Femur (tissue), 1 donor: ENCODE measurements at regions not wholly inside any gene's neighbourhood (a gene's known extent, or its start where the extent isn't known, plus 50 kb on each side); places are given as distances from the start of the nearest gene placed in this dataset.
A peak's percentile ranks its signal among the peaks of the same experiment; 100 is the strongest.
"Not testable (repeated sequence)": the region's sequence is repeated elsewhere in the genome, so short reads cannot be mapped to it uniquely, and the experiment has no call there.

Source experiments
- DNase-seq: peaks from one replicate; pipeline ENCODE4 v3.0.0-alpha.2; 2017

DNA sequence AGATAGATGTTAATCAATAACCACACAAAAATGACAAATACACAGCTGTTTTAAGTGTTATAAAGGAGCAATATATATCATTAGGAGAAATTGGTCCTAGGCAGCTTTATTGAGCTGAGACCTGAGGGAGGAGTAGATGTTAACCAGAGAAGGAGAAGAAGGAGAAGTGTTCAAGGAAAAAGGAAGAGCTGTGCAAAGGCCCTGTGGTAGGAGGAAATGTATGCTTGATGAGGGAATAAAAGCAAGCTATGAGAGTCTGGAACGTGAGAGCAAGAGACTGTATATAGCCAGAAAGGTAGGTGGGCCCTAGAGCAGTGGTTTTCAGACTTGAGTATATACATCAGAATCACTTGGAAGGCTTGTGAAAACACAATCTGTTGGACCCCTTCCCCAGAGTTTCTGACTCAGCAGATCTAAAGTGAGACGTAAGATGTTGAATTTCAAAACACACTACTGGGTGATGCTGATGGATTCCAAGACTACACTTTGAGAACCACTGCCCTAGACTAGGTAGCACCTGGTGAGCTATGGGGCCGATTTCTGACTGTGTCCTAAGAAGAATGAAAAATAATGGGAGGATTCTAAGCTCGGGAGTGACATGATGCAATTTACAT, 342.3 kb upstream of the ADAMTS9 start:
- DNase-seq, result no peak

DNA sequence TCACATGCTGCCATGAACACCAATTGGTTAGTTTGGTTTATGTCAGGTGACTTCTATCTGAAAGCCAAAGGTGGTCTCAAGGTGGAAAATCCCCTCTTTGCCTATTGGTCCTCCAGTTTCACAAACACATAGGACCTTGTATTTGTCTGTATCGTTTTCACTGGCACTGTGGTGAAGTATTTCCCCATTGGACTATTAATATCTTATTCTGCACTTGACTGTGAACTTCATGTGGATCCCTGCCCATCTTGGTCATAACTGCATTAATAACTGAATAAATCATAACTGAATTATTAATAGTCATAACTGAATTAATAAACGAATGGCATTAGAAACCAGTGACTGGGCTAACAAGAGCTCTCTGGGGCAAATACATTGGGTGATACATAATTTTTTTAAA, 341.3 kb upstream of the ADAMTS9 start:
- DNase-seq, result no peak

DNA sequence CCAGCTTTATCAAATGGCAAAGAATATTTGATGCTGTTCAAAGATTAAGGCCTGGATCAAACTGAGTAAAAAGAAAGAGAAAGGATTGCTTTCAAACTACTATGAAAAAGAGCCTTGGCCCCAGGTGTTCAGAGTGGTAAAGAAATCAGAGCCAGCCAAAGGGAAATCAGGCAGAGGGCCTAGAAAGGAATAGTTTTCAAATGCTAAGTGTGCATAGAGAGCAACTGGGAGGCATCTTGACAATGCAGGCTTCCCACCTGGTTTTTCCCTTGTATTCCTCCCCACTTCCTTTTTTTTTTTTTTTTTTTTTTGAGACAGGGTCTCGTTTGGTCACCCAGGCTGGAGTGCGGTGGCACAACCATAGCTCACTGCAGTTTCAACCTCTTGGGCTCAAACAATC, 340.2 kb upstream of the ADAMTS9 start:
- no peak for DNase-seq

DNA sequence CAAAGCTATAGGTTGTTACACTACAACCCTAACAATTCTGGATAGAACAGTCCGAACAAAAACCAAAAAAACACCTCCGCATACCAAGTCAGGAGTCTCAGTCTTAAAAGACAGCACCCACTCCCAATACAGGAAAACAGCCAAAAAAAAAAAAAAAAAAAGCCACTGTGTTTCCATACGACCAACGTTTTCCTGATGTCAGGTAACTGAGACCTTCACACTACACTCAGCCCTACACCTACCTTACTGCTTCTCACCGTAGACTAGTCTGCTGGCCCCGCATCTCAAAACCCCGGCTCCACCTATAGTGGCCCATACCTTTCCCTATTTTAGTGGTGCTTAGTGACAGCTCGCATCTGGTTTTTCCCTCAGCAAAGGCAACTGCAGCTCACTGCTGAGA, 339.5 kb upstream of the ADAMTS9 start:
- DNase-seq, result no peak

DNA sequence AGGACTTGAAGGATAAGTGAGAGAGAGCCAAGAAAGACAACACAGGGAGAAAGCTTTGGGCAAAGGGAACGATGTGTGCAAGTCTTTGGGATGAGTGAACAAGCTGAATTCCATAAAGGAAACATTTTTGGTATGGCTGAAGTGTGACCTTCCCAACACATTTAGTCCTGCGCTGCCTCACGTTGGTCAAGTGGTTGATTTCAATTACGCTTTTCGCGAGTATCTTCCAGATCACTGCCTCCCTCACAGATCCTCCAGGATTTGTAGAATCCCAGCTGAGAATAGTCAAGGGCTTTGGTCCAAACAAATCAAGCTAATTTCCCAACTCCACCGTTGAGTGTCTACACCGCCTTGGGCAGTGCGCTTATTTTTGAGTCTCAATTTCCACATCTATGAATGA, 338.4 kb upstream of the ADAMTS9 start:
- no peak for DNase-seq

DNA sequence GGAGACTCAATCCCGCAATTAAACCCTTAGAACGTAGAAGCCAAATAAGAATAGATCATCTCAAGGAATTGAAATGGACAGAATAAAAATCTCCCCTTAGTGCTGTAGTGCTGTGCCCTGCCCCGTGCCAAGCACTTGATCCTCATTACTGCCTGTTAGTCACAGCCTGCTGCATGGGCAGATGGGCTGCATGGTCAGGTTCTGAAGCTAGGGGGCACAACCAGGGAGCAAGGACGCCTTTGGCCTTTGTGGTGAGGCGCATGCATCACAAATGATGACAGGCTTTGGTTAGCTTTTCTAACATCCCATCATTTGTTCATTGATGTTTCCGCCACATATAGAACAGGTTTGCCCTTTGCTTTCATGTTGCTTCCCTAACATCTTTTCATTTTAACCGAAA, 336.3 kb upstream of the ADAMTS9 start:
- no peak for DNase-seq

DNA sequence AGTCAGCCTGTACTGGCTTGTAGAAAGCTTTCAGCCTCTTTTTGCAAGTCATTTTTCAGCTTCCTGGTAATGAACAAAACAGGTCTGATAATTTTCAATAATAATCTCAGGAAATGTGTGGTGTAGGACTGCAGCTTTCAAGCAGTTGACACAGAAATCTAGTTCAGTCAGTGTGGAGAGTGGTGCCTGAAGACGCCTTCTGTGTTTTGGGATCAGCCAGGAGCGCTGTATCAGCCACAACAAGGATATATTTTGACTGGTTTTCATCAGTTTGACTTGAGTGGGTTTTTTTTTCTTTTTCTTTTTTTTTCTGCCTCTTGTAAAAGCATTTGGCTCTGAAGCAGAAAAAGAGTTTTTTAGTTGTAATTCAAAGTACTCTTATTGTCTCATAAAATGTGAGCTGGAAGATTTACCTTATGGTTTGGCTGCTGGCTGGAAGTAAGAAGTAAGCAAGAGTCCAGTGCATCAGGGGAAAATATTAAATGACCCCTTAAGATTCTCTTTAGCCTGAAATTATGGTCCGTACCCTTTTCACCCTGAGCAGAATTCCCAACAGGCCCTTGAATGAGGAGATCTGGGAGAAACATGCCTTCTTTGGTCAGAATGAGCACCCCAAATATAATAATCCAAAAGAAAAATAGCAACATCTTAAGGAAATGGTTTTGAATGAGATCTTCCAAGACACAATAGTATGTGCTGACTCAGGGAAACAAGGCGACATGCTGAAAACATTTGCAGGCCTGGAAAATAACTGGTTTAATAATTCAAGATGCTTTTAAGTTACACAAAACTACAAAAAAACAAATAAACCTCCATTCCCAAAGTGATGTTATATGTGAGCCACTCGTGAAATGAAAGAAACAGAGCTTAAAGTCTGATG, 332.7 kb upstream of the ADAMTS9 start:
- DNase-seq, result peak; percentile 42

DNA sequence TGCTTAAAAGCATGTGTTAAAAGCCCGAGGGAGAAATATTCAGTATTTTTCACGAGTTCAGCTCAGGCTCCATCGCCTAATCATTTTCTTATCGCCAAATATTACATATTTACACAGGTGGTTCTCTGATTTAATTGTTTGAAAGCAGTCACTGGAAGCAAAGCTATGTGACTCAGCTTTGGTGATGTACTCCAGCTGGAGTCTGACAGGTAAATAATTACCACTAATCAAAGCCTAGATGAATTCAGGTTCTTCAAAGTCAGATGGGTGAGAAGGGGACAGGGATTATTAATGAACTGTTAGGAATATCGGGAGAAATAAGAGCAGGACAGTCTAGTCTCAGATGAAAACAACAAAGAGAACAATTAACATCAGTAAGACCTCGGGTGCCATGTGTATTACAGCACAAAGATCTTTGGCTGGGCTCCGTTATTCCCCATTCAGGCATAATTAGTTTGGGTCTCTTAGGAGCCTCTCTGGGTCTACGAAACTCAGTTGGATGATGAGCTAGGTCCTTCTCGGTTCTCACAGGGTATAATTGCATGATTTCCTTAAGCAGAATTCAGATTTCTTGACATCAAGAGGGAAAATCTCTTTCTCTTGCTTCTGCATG, 331.7 kb upstream of the ADAMTS9 start:
- no peak for DNase-seq

DNA sequence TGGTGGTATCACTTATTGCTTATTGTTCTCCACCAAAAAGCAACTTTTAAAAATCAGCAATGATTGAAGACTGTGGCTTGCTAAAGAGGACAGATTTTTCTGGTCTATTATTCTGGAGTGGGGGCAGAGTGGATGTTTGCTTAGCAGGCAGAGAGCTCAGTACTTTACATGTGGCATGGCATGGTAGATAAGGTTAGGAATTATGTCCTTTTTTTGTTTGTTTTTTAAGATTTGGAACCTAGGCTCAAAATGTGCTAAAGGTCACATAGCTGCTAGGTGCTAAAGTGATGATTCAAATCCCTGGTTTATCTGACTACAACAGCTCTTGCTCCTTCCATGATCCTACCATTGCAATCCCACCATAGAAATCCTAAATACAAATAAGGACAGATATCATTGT, 331.0 kb upstream of the ADAMTS9 start:
- no peak for DNase-seq

DNA sequence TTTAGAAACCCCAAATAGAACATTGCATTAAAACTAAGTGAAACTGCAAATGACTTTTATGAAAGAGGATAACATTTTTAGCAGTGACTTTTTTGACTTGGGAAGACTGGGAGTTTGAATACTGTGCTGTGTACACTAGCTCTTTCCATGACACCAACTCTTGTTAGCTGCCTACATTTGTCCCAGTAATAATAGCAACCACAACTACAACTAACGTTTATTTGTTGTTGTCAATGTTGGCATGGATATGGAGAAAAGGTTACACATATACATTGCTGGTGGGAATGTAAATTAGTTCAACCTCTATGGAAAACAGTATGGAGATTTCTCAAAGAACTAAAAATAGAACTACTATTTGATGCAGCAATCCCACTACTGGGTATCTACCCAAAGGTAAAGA, 329.6 kb upstream of the ADAMTS9 start:
- no peak for DNase-seq

DNA sequence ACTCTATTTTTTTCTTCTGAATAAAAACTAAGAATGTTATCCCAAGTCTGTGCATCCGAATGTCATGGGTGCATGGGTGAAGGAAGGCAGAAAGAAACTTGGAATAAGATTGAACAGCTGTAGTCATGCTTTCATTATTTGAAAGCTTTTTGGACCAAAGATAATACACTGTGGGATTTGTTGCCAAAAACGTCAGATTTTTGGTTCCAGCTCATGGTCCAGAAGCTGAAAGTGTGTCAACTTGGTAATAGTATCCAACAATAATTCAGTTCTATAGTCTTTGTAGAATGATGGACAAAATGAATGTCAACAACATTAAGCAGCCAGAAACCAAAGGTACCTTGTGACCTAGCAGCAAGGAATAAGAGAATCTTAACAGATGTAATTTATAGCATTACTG, 327.9 kb upstream of the ADAMTS9 start:
- DNase-seq, result no peak

DNA sequence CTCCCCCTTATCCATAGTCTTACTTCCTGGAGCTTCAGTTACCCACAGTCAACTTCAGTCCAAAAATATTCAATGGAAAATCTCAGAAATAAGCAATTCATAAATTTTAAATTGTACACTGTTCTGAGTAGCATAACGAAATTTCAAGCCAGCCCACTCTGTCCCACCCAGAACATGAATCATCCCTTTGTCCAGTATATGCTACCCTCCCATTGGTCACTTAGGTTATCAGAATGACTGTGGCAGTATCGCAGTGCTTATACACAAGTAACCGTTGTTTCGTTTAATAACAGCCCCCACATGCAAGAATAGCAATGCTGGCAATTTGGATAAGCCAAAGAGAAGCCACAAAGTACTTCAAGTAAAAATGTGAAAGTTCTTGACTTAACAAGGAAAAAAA, 325.3 kb upstream of the ADAMTS9 start:
- no peak for DNase-seq

DNA sequence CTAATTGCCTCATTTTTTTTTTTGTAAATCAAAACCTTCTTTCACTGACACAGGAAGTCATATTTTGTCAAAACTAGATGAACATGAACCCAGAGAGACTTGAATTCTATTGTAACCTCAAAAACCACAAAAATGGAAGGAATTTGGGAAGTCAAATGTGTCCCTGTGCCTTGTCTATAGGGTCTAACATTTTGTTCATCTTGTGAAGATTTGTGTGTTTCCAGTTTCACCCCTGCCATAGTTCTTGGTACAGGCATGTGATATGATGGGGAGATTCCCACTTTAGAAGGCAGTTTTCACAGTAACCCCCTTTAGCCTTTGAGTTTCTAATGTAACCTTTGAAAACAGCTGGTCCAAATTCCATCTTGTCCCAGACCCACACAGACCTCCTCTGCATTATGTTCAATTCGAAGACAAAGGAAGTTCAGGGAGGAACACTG, 318.5 kb upstream of the ADAMTS9 start:
- no peak for DNase-seq

DNA sequence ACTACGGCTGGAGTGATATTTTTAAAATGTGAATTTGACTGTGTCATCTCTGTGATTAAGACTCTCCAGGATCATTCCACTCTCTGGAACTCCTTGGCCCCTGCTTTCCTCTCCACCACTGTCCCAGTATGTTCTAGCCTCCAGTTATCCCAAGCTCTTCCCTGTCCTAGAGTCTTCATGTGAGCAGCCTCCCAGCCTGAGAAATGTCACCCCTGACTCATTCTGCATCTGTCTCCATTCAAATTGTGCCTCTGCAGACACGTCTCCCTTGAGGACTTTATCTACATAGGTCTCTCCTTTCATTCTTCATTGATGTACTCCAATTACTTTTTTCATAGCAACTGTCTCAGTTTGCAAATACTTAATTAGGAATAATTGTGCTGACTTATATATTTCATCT, 317.7 kb upstream of the ADAMTS9 start:
- no peak for DNase-seq

DNA sequence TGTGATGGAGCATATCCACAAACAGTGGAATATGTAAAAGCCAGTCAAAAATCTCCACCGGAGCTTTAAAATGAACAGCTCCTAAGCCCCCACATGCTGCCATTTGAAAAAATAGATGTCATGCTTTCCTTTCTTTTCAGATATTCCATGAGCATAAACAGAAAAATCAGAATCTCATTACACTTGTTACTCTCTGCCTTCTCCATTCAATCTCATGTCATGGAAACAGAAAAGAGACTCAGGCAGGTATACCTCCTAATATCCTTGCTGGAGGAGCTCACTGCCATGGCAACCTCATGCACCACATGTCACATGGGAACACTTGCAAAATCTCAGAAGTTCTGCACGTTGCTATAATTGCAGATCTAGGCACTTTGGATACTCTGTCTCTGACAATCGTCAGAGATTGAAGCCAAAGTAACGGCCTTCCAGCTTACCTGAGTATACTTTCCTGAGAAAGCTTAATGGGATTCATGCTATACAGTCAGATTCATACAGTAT, 317.0 kb upstream of the ADAMTS9 start:
- no peak for DNase-seq

DNA sequence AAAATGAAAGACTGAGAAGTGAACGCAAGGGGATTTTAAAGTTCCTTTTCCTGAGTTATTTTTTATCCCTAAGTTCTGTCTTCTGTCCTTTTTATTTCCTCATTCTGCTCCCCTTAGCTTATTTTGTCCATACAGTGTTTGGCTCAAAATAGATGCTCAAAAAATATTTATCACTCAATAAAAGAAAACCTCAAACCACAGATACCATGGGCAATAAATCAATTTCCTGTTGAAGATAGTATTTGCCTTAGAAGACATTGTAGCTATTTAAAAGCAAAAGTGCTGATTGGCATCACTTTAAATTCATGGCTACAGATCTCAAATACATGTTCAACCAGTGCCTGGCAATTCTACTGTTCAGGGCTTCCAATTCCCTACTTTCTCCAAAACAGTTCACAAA, 316.5 kb upstream of the ADAMTS9 start:
- DNase-seq, result no peak

DNA sequence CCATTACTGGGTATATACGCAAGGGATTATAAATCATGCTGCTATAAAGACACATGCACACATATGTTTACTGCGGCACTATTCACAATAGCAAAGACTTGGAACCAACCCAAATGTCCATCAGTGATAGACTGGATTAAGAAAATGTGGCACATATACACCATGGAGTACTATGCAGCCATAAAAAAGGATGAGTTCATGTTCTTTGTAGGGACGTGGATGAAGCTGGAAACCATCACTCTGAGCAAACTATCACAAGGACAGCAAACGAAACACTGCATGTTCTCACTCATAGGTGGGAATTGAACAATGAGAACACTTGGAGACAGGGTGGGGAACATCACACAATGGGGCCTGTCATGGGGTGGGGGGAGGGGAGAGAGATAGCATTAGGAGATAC, 313.3 kb upstream of the ADAMTS9 start:
- DNase-seq, result not testable (repeated sequence)

DNA sequence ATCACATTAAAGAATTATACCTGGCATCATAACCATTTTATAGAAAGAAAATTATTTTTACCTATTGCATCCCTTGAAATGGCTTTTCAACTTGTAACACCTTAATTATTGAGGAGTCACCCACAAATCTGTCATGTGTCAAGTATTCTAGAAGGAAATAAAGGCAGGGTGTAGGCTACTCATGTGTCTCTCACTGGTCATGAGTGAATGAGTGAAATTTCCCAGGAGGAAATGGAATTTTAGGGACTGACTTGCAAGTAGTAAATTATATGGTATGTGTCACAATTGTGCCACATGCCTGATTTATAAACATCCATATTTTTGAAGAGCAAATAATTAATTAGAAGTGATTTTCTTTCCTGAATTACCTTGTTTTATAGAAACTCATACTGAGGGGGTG, 310.5 kb upstream of the ADAMTS9 start:
- DNase-seq, result no peak

DNA sequence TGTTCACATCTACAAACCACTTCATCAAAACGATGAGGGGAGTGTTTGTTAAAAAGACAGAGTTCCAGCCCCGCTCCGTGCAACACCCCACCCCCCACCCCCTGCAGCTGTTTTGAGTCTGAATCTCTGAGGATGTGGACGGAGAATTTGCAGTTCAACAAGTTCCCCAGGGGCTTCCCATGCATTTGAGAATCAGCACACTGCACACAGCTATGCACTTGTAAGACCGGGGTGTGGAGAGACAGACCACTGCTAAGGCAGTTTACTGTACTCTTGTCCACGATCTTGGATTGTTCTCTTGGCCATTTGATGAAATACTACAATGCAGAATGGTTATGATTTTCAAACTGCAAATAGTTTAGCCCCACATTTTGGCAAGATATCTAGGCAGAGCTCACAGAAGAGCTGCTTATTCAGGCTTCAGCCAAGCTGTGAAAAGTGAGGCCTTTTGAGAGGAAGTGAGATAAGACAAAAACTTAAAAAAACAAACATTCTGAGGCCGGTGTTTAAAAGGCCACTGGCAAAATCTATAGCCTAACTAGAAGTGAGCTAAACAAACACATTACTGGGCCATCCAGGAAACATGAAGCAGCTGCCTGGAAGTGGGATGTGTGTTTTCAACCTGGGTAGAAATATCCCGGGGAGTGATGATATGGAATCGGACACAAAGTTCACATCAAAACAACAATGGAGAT, 308.2 kb upstream of the ADAMTS9 start:
- DNase-seq, result peak; percentile 41

DNA sequence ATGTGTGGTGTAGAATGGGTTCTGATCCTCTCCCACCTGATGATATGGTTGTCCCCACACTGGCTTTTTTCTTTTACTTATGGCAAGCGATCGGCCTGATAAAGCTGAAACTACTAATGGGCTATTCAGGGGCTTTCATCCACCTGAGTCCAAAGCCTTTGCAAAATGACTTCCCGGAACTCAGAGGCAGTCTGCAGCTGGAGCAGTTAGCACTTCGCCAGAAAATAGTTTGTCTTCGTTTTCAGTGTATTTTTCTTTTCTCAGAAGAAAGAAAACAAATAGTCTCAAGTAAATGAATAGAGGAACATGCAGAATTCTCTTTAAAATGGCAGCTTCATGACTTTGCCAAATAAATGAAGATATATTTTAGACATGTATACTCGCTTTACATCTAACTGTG, 306.0 kb upstream of the ADAMTS9 start:
- peak; percentile 47 for DNase-seq

DNA sequence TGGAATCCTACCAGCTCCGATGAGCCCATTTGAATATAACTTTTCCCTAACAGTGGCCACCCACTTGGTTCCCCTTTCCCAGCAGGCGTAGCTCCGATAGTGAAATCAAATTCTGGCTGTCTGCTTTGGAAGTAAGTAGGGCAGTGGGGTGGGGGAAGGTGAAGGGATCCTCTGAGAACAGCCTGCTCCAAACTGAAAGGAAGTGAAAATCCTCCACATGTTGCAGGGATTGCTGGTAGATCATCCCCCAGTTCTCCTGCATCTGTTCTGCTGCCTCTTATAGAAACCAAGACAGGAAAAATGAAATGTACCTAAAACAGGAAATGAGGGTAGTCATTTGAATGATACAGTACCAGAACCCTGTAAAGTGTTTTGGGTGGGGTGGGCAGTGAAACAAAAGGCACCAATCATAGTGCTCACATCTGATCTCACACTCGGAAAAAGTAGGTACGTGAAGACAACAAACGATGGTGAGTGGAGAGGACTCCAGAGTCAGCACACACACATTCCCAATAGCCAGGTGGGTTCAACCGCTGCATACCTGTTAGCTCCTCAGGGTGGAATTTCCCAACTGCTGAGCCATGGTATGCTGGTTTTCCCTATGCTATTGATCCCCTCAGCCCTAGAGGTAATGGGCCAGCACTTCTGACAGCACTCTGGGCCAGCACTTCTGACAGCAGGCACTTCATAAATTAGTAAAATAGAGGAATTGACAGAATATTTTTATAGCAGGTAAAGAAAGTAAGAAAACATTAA, 304.9 kb upstream of the ADAMTS9 start:
- DNase-seq, result peak; percentile 59

DNA sequence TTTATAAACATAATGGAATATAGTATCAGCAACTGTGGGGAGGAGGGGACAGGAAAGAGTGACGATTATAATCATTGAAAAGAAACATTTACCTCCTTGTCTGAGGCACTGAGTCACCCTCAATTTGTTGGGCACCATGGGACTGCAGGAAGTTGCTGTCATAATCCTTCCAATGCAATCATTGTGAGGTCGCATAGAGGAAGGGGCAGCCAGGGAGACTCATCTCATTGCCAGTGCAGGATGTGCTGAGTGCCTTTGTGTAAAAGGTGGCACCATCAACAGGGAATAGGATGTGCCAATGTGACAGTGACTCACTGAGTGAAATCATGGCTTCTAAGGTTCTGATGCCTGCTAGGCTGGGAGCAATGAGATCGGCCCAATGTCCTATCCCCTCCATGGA, 300.4 kb upstream of the ADAMTS9 start:
- no peak for DNase-seq

DNA sequence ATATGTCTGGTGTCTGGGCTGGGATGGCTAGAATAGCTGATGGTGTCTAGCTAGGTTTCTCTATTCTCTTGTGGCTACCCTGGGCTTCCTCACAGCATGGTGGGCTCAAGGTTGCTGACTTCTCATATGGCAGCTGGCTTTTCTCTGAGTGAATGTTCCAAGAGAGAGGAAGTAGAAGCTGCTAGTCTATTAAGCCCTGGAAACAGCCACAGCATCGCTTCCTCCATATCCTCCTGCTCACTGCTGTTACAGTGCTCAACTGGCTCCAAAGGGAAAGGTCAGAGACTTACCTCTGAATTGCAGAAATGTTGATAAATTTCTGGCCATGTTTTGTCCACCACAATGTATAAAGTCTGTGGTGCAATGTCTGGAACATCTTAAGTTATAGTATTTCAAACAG, 299.9 kb upstream of the ADAMTS9 start:
- no peak for DNase-seq
